HEK293 (cell line): ENCODE measurements at regions not wholly inside any gene's neighbourhood (a gene's known extent, or its start where the extent isn't known, plus 50 kb on each side); places are given as distances from the start of the nearest gene placed in this dataset.

Source experiments
- CTCF ChIA-PET: fragments of 350-600 bp; formaldehyde crosslinking; extraction: SDS; loops from one replicate; lab custom pipeline; 2021; ENCODE audit warnings: antibody characterized with exemption; lab: Yijun Ruan, JAX
- POLR2A ChIA-PET: fragments of 300-600 bp; formaldehyde crosslinking; extraction: SDS; loops from one replicate; lab custom pipeline; 2020; ENCODE audit warnings: antibody characterized with exemption, inconsistent platforms; lab: Yijun Ruan, JAX
- H3K27ac ChIP-seq: fragments of 200-500 bp; sonication (Bioruptor generic); 2 replicates; pipeline ENCODE4 v1.5.1; 2014; ENCODE audit warnings: low read depth, low read length, control low read depth, inconsistent platforms; ENCODE audit errors: extremely low read depth
- H3K36me3 ChIP-seq, 2 experiments: fragments of 200-500 bp in 1 of 2; sonication (Bioruptor generic) in 1 of 2; 1 replicate in 1 of 2; 2 replicates in 1 of 2; pipeline ENCODE4 v1.5.1; 2014 to 2017; ENCODE audit warnings: inconsistent platforms in 2 of 2, low read length in 2 of 2; ENCODE audit not compliant: control insufficient read depth in 2 of 2, insufficient read depth in 1 of 2
- H3K4me1 ChIP-seq: fragments of 200-500 bp; sonication (Bioruptor generic); 2 replicates; pipeline ENCODE4 v1.5.1; 2014; ENCODE audit warnings: mild to moderate bottlenecking, low read length, inconsistent platforms; ENCODE audit not compliant: control insufficient read depth, insufficient read depth
- H3K4me3 ChIP-seq: 2 replicates; pipeline ENCODE4 v1.5.1; 2011; ENCODE audit warnings: low read depth, mild to moderate bottlenecking, control low read depth, low read length, moderate library complexity
- H3K9me3 ChIP-seq: fragments of 200-500 bp; sonication (Bioruptor generic); 2 replicates; pipeline ENCODE4 v1.5.1; 2014; ENCODE audit warnings: low read depth, low read length, inconsistent platforms; ENCODE audit not compliant: control insufficient read depth, insufficient read depth
- GLIS1 ChIP-seq: fragments of 450-650 bp; formaldehyde crosslinking; IDR thresholded peaks from 2 replicates; pipeline ENCODE4 v1.5.1; 2016; ENCODE audit warnings: missing biosample characterization, missing genetic modification characterization
- KLF10 ChIP-seq: fragments of 450-650 bp; IDR thresholded peaks from 2 replicates; pipeline ENCODE4 v1.5.1; 2018; ENCODE audit warnings: missing biosample characterization, mild to moderate bottlenecking, missing genetic modification characterization
- KLF17 ChIP-seq: fragments of 450-650 bp; formaldehyde crosslinking; IDR thresholded peaks from 2 replicates; pipeline ENCODE4 v1.5.1; 2016; ENCODE audit warnings: missing biosample characterization, missing genetic modification characterization
- OVOL3 ChIP-seq: fragments of 450-650 bp; formaldehyde crosslinking; IDR thresholded peaks from 2 replicates; pipeline ENCODE4 v1.5.1; 2016; ENCODE audit warnings: missing biosample characterization, missing genetic modification characterization
- ZNF121 ChIP-seq: fragments of 450-650 bp; formaldehyde crosslinking; IDR thresholded peaks from 2 replicates; pipeline ENCODE4 v1.5.1; 2016; ENCODE audit warnings: missing biosample characterization, missing genetic modification characterization
- ZNF138 ChIP-seq: fragments of 450-650 bp; formaldehyde crosslinking; IDR thresholded peaks from 2 replicates; pipeline ENCODE4 v1.5.1; 2016; ENCODE audit warnings: missing biosample characterization, missing genetic modification characterization, borderline replicate concordance
- ZNF146 ChIP-seq: fragments of 450-650 bp; formaldehyde crosslinking; IDR thresholded peaks from 2 replicates; pipeline ENCODE4 v1.5.1; 2016; ENCODE audit warnings: missing biosample characterization, missing genetic modification characterization
- ZNF148 ChIP-seq: fragments of 450-650 bp; formaldehyde crosslinking; IDR thresholded peaks from 2 replicates; pipeline ENCODE4 v1.5.0; 2017; ENCODE audit warnings: missing biosample characterization, missing genetic modification characterization, borderline replicate concordance
- ZNF169 ChIP-seq: fragments of 450-650 bp; formaldehyde crosslinking; IDR thresholded peaks from 2 replicates; pipeline ENCODE4 v1.5.1; 2016; ENCODE audit warnings: missing biosample characterization, missing genetic modification characterization
- ZNF248 ChIP-seq: fragments of 450-650 bp; formaldehyde crosslinking; IDR thresholded peaks from 2 replicates; pipeline ENCODE4 v1.5.1; 2017; ENCODE audit warnings: missing biosample characterization, missing genetic modification characterization
- ZNF324 ChIP-seq: fragments of 450-650 bp; formaldehyde crosslinking; IDR thresholded peaks from 2 replicates; pipeline ENCODE4 v1.5.1; 2016; ENCODE audit warnings: missing biosample characterization, missing genetic modification characterization
- ZNF350 ChIP-seq: fragments of 450-650 bp; formaldehyde crosslinking; IDR thresholded peaks from 2 replicates; pipeline ENCODE4 v1.5.0; 2017; ENCODE audit warnings: missing biosample characterization, mild to moderate bottlenecking, missing genetic modification characterization
- ZNF518A ChIP-seq: fragments of 450-650 bp; formaldehyde crosslinking; conservative IDR thresholded peaks from 2 replicates; pipeline ENCODE4 v1.5.1; 2016; ENCODE audit warnings: low read depth, missing biosample characterization, missing genetic modification characterization
- ZNF692 ChIP-seq: fragments of 450-650 bp; formaldehyde crosslinking; IDR thresholded peaks from 2 replicates; pipeline ENCODE4 v1.5.1; 2016; ENCODE audit warnings: missing biosample characterization, missing genetic modification characterization
- ZNF785 ChIP-seq: fragments of 450-650 bp; formaldehyde crosslinking; IDR thresholded peaks from 2 replicates; pipeline ENCODE4 v1.5.1; 2016; ENCODE audit warnings: missing biosample characterization, missing genetic modification characterization

- no peak for TF ChIP-seq ZNF518A (tag by site-specific recombination)
- no peak for TF ChIP-seq KLF10
Measured at GRCh38 chr11:69928121-69928520, 108.9 kb upstream of the FGF3 start (continued).

- Histone ChIP-seq H3K36me3 (no peaks in the 10 kb centered on the region), H3K4me1 (no peaks in the 10 kb centered on the region; the same call in 1 of the 2 replicates), H3K4me3 (no peak overlapping the region), H3K9me3 (no peaks in the 10 kb centered on the region), H3K27ac (no peak overlapping the region)
- TF ChIP-seq ZNF121 (tag by site-specific recombination) (no peak), ZNF138 (tag by site-specific recombination) (no peak), OVOL3 (tag by site-specific recombination) (no peak), GLIS1 (tag by site-specific recombination) (no peak), ZNF692 (no peak), ZNF169 (tag by site-specific recombination) (no peak), ZNF324 (tag by site-specific recombination) (no peak), ZNF785 (tag by site-specific recombination) (no peak), ZNF350 (tag by site-specific recombination) (no peak), ZNF248 (tag by site-specific recombination) (no peak), KLF17 (tag by site-specific recombination) (no peak), ZNF146 (tag by site-specific recombination) (no peak), ZNF148 (no peak)
- POLR2A ChIA-PET, result interaction anchor here (0.7 kb wide), 1 partner anchor 159 kb away, joined by 3 read pairs; no protein-coding TSS in a partner anchor
- CTCF ChIA-PET, result interaction anchor here (0.6 to 2.1 kb wide), 6 partner anchors 10 to 274 kb away, joined by 3 to 15 read pairs (median 4); partner anchors contain the start of gene FADD
Measured at GRCh38 chr11:69928975-69929374, 109.8 kb upstream of the FGF3 start.
